Aorta (tissue), 5 donors: ENCODE measurements at regions not wholly inside any gene's neighbourhood (a gene's known extent, or its start where the extent isn't known, plus 50 kb on each side); places are given as distances from the start of the nearest gene placed in this dataset.

Experiments
- ATAC-seq: fragments of 200-7000 bp; cut with Tn5 transposase; one replicate; pipeline ENCODE4 v1.9.1; 2022; ENCODE audit warnings: moderate library complexity; ENCODE audit not compliant: low FRiP score
- DNase-seq, 2 donors: peaks; one replicate each; pipeline ENCODE4 v3.0.0-alpha.2; 2020
- H3K27ac ChIP-seq, 2 donors: one replicate each; pipeline ENCODE4 v1.5.1; 2013; ENCODE audit warnings: low read length in 2 of 2, mild to moderate bottlenecking in 2 of 2, moderate library complexity in 2 of 2, control low read depth in 1 of 2, inconsistent platforms in 1 of 2, low read depth in 1 of 2
- H3K27me3 ChIP-seq, 2 donors: one replicate each; pipeline ENCODE4 v1.6.1; 2013; ENCODE audit warnings: control low read depth in 1 of 2, low read length in 1 of 2, mild to moderate bottlenecking in 1 of 2, moderate library complexity in 1 of 2; ENCODE audit not compliant: insufficient read depth in 2 of 2, control insufficient read depth in 1 of 2
- H3K36me3 ChIP-seq, 2 donors: one replicate each; pipeline ENCODE4 v1.6.1; 2013; ENCODE audit warnings: control low read depth in 1 of 2, low read length in 1 of 2, mild to moderate bottlenecking in 1 of 2; ENCODE audit not compliant: insufficient read depth in 2 of 2, control insufficient read depth in 1 of 2
- H3K4me1 ChIP-seq, 2 donors: one replicate each; pipeline ENCODE4 v1.6.1; 2013; ENCODE audit warnings: low read length in 2 of 2, control low read depth in 1 of 2, mild to moderate bottlenecking in 1 of 2, moderate library complexity in 1 of 2; ENCODE audit not compliant: insufficient read depth in 2 of 2, control insufficient read depth in 1 of 2
- H3K4me3 ChIP-seq, 2 donors: one replicate each; pipeline ENCODE4 v1.5.1; 2013; ENCODE audit warnings: low read length in 2 of 2, control low read depth in 1 of 2, mild to moderate bottlenecking in 1 of 2
- H3K9me3 ChIP-seq: one replicate; pipeline ENCODE4 v1.6.1; 2013; ENCODE audit warnings: mild to moderate bottlenecking, low read length; ENCODE audit not compliant: control insufficient read depth
- WGBS, 2 donors: extraction: QIAGEN DNeasy Blood & Tissue Kit; methylation state at CpG; one replicate each; pipeline ENCODE4 v1.1.7; 2013; 5-methylcytosine and 5-hydroxymethylcytosine counted together
- intact Hi-C, 2 donors: fragments of 100-400 bp; cut with DNase I; formaldehyde crosslinking; loops; one replicate each; pipeline versions ENCODE4 v1.14.2 to v1.15.0; 2022
- donor health status: healthy with polysubstance abuse.
- donor health status: Bipolar disorder and iron deficiency.
- donor health status: DM: no; HTN: no; CAD: no.
- donor health status: DM: no; HTN: no; CAD: no.
- donor health status: DM: yes; HTN: yes; CAD: no.

GRCh38 chr17:5838661-5839300, 231.4 kb upstream of the WSCD1 start:
- Histone ChIP-seq H3K27me3 (no peaks in the 10 kb centered on the region), H3K36me3 (no peaks in the 10 kb centered on the region), H3K4me1 (no peaks in the 10 kb centered on the region), H3K4me3 (no peak overlapping the region), H3K9me3 (no peaks in the 10 kb centered on the region), H3K27ac (no peak overlapping the region)
- intact Hi-C loops = no loop called here
- DNase-seq = no peak
- WGBS, 2 donors = 61 to 63% methylated on average over 12 of the region's 12 CpGs
- no peak for ATAC-seq

GRCh38 chr17:5840811-5841446, 229.2 kb upstream of the WSCD1 start:
- ATAC-seq (no peak), DNase-seq (no peak)
- Histone ChIP-seq H3K27ac (no peak overlapping the region), H3K4me3 (no peak overlapping the region), H3K4me1 (no peaks in the 10 kb centered on the region), H3K9me3 (no peaks in the 10 kb centered on the region), H3K27me3 (no peaks in the 10 kb centered on the region), H3K36me3 (no peaks in the 10 kb centered on the region)
- 86 to 87% methylated on average over 13 of the region's 13 CpGs for WGBS, 2 donors
- intact Hi-C loops = no loop called here

DNA sequence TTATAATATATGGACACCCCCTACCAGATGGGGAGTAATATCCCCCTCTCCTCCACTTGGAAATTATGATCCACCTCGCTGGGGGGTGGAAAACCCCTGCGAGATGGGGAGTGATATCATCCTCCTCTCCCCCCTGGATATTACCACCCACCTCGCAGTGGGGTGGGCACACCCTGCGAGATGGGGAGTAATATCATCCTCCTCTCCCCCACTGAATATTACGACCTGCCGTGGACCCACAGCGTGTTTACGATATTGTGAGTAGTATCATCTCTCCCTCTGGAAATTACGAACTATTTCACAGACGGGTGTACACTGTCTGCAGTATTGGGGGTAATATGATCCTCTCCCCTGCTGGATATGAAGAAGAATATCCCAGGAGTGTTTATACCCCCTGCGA, 228.3 kb upstream of the WSCD1 start:
- intact Hi-C loops = no loop called here
- H3K27ac ChIP-seq = no peak overlapping the region
- no peaks in the 10 kb centered on the region for H3K4me1 ChIP-seq
- no peak for DNase-seq
- H3K27me3 ChIP-seq = no peaks in the 10 kb centered on the region
- 84 to 88% methylated on average over 11 of the region's 11 CpGs for WGBS, 2 donors
- ATAC-seq = no peak
- no peaks in the 10 kb centered on the region for H3K9me3 ChIP-seq
- H3K36me3 ChIP-seq = no peaks in the 10 kb centered on the region
- H3K4me3 ChIP-seq = no peak overlapping the region

GRCh38 chr17:5843366-5844026, 226.7 kb upstream of the WSCD1 start:
- Histone ChIP-seq H3K4me3 (no peak overlapping the region), H3K4me1 (no peaks in the 10 kb centered on the region), H3K36me3 (no peaks in the 10 kb centered on the region), H3K27me3 (no peaks in the 10 kb centered on the region), H3K27ac (no peak overlapping the region), H3K9me3 (no peaks in the 10 kb centered on the region)
- no peak for DNase-seq
- ATAC-seq = no peak
- intact Hi-C loops = no loop called here
- WGBS, 2 donors = 89 to 90% methylated on average over 14 of the region's 14 CpGs

- H3K27me3 ChIP-seq = no peaks in the 10 kb centered on the region
- ATAC-seq (no peak), DNase-seq (no peak)
- H3K36me3 ChIP-seq = no peaks in the 10 kb centered on the region
- intact Hi-C loops = no loop called here
- no peaks in the 10 kb centered on the region for H3K4me1 ChIP-seq
- no peak overlapping the region for H3K27ac ChIP-seq
- no peak overlapping the region for H3K4me3 ChIP-seq
- WGBS, 2 donors = 93% methylated on average over 5 of the region's 5 CpGs
- H3K9me3 ChIP-seq = no peaks in the 10 kb centered on the region
Observed at GRCh38 chr17:5846001-5846400, 224.2 kb upstream of the WSCD1 start.

GRCh38 chr17:5854871-5855554, 215.2 kb upstream of the WSCD1 start:
- intact Hi-C loops = no loop called here
- H3K27ac ChIP-seq = no peak overlapping the region
- no peak for ATAC-seq
- no peaks in the 10 kb centered on the region for H3K27me3 ChIP-seq
- no peaks in the 10 kb centered on the region for H3K36me3 ChIP-seq
- 15 to 33% methylated on average over 7 of the region's 7 CpGs for WGBS, 2 donors
- H3K9me3 ChIP-seq = no peaks in the 10 kb centered on the region
- DNase-seq = no peak
- H3K4me1 ChIP-seq = no peaks in the 10 kb centered on the region
- H3K4me3 ChIP-seq = no peak overlapping the region

- Histone ChIP-seq H3K9me3 (no peaks in the 10 kb centered on the region), H3K27me3 (no peaks in the 10 kb centered on the region), H3K27ac (no peak overlapping the region), H3K36me3 (no peaks in the 10 kb centered on the region), H3K4me3 (no peak overlapping the region), H3K4me1 (no peaks in the 10 kb centered on the region)
- intact Hi-C loops = no loop called here
- WGBS, 2 donors = 61 to 85% methylated on average over 4 of the region's 4 CpGs
- DNase-seq (no peak), ATAC-seq (no peak)
Observed at GRCh38 chr17:5861246-5861645, 208.9 kb upstream of the WSCD1 start.

GRCh38 chr17:5861854-5862253, 208.3 kb upstream of the WSCD1 start:
- intact Hi-C loops = no loop called here
- no peaks in the 10 kb centered on the region for H3K27me3 ChIP-seq
- H3K4me3 ChIP-seq = no peak overlapping the region
- no peaks in the 10 kb centered on the region for H3K9me3 ChIP-seq
- DNase-seq (no peak), ATAC-seq (no peak)
- WGBS, 2 donors = 78 to 80% methylated on average over 4 of the region's 4 CpGs
- no peaks in the 10 kb centered on the region for H3K4me1 ChIP-seq
- H3K27ac ChIP-seq = no peak overlapping the region
- H3K36me3 ChIP-seq = no peaks in the 10 kb centered on the region
